Type B pancreatic cell (in vitro differentiated cells): ENCODE measurements at regions not wholly inside any gene's neighbourhood (a gene's known extent, or its start where the extent isn't known, plus 50 kb on each side); places are given as distances from the start of the nearest gene placed in this dataset.

Experiments used
- DNase-seq: peaks from one replicate; pipeline ENCODE4 v3.0.0; 2021; ENCODE audit warnings: mixed read lengths; ENCODE audit not compliant: unreplicated experiment; ENCODE audit errors: extremely low spot score
- H3K27ac Mint-ChIP-seq: 2 replicates; pipeline ENCODE4 v1.8.0; 2021; ENCODE audit warnings: mild to moderate bottlenecking, mixed read lengths
- H3K27me3 Mint-ChIP-seq: 2 replicates; pipeline ENCODE4 v1.8.0; 2021; ENCODE audit warnings: mixed read lengths
- H3K36me3 Mint-ChIP-seq: 2 replicates; pipeline ENCODE4 v1.8.0; 2021; ENCODE audit warnings: mixed read lengths
- H3K4me1 Mint-ChIP-seq: one replicate; pipeline ENCODE4 v1.8.0; 2021; ENCODE audit warnings: mixed read lengths; ENCODE audit not compliant: unreplicated experiment
- H3K4me3 Mint-ChIP-seq: 2 replicates; pipeline ENCODE4 v1.8.0; 2021; ENCODE audit warnings: mild to moderate bottlenecking, mixed read lengths
- H3K9me3 Mint-ChIP-seq: 2 replicates; pipeline ENCODE4 v1.8.0; 2021; ENCODE audit warnings: mixed read lengths
- CTCF ChIP-seq: fragments of 200-600 bp; sonication (generic); conservative IDR thresholded peaks from 2 replicates; pipeline ENCODE4 v1.5.0; 2021; ENCODE audit warnings: antibody characterized with exemption, mild to moderate bottlenecking

GRCh38 chr13:82036602-82037001, 1695.7 kb upstream of the SPRY2 start:
- Mint-ChIP-seq H3K36me3 (no peaks in the 10 kb centered on the region), H3K4me3 (no peak overlapping the region), H3K4me1 (no peaks in the 10 kb centered on the region), H3K27ac (no peak overlapping the region), H3K27me3 (no peaks in the 10 kb centered on the region), H3K9me3 (no peaks in the 10 kb centered on the region)
- no peak for DNase-seq
- no peak for TF ChIP-seq CTCF

- Mint-ChIP-seq H3K4me1 (peaks cover 12% of the 10 kb centered on the region), H3K4me3 (no peak overlapping the region), H3K27ac (no peak overlapping the region), H3K36me3 (no peaks in the 10 kb centered on the region), H3K27me3 (no peaks in the 10 kb centered on the region), H3K9me3 (no peaks in the 10 kb centered on the region)
- DNase-seq: no peak
- no peak for TF ChIP-seq CTCF
Observed at GRCh38 chr13:82011355-82011754, 1670.4 kb upstream of the SPRY2 start.

- no peak overlapping the region for H3K4me3 Mint-ChIP-seq
Observed at GRCh38 chr13:82010780-82011179, 1669.9 kb upstream of the SPRY2 start.

GRCh38 chr13:82002710-82003109, 1661.8 kb upstream of the SPRY2 start:
- Mint-ChIP-seq H3K9me3 (no peaks in the 10 kb centered on the region), H3K27me3 (no peaks in the 10 kb centered on the region), H3K4me3 (no peak overlapping the region), H3K4me1 (no peaks in the 10 kb centered on the region), H3K27ac (no peak overlapping the region), H3K36me3 (no peaks in the 10 kb centered on the region)
- DNase-seq: no peak
- no peak for TF ChIP-seq CTCF

More at GRCh38 chr13:82010780-82011179, 1669.9 kb upstream of the SPRY2 start:
- Mint-ChIP-seq H3K27ac (no peak overlapping the region), H3K36me3 (no peaks in the 10 kb centered on the region), H3K9me3 (no peaks in the 10 kb centered on the region), H3K4me1 (peaks cover 12% of the 10 kb centered on the region), H3K27me3 (no peaks in the 10 kb centered on the region)
- no peak for DNase-seq
- TF ChIP-seq CTCF: no peak

- Mint-ChIP-seq H3K36me3 (no peaks in the 10 kb centered on the region), H3K27me3 (no peaks in the 10 kb centered on the region), H3K4me1 (no peaks in the 10 kb centered on the region), H3K9me3 (no peaks in the 10 kb centered on the region), H3K27ac (no peak overlapping the region), H3K4me3 (no peak overlapping the region)
- no peak for DNase-seq
- TF ChIP-seq CTCF: no peak
Observed at GRCh38 chr13:81995316-81995715, 1654.4 kb upstream of the SPRY2 start.

GRCh38 chr13:81990652-81991051, 1649.7 kb upstream of the SPRY2 start:
- Mint-ChIP-seq H3K9me3 (no peaks in the 10 kb centered on the region), H3K27ac (no peak overlapping the region), H3K36me3 (no peaks in the 10 kb centered on the region), H3K4me3 (no peak overlapping the region), H3K27me3 (no peaks in the 10 kb centered on the region), H3K4me1 (peaks cover 7% of the 10 kb centered on the region)
- no peak for TF ChIP-seq CTCF
- DNase-seq: no peak
